ENCODE measurements at regions not wholly inside any gene's neighbourhood (a gene's known extent, or its start where the extent isn't known, plus 50 kb on each side); places are given as distances from the start of the nearest gene placed in this dataset.
"Not testable (repeated sequence)": the region's sequence is repeated elsewhere in the genome, so short reads cannot be mapped to it uniquely, and the experiment has no call there.

DNA sequence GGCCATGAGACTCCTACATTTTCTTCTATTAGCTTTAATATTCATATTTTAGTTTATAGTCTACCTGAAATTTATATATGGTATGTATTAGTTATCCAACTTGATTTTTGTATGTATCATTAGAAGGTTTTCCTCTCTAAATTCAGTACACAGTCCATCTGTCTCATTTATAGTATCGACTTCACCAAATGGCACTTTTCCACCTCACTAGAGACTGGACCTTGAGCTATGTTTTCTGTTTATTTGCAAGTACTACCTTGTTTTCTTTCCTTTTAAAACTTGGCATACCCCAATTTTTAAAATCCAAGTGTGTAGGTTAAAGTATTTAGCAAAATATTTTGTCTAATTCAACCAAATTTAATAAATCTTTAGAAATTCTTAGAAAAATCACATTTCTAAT, 1137.5 kb downstream of the NSUN3 start:
- Mint-ChIP-seq H3K36me3 (ENCODE audit: insufficient read depth) (no peaks in the 10 kb centered on the region), H3K4me1 (ENCODE audit: low read depth) (no peaks in the 10 kb centered on the region), H3K4me3 (no peak overlapping the region)

DNA sequence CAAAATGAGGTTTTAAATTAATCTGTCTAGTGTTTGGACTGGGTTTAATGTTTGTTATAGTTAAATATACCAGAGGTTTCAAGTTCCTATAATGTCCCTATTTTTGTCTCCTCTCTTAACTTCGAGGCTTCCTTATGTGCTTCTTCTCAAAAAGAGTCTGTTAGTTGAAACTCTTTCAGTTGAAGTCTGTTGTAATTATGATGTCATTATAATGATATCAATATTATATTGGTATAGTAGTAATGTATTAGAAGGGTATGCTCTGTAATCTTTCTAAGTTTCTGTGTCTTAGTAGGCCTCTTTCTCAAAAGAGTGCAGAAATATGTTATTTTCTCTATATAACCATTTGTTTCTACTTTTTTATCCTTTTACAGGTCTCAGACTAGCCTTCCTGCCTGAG, 1148.0 kb downstream of the NSUN3 start:
- H3K9me3 Mint-ChIP-seq: peaks cover 12% of the 10 kb centered on the region
- no peaks in the 10 kb centered on the region for H3K27me3 Mint-ChIP-seq (ENCODE audit: low read depth)
- no peaks in the 10 kb centered on the region for H3K36me3 Mint-ChIP-seq (ENCODE audit: insufficient read depth)
- DNase-seq: no peak
- H3K4me1 Mint-ChIP-seq (ENCODE audit: low read depth): no peaks in the 10 kb centered on the region
- no peak overlapping the region for H3K4me3 Mint-ChIP-seq
- no peak for ATAC-seq

More for the DNA sequence above, 1137.5 kb downstream of the NSUN3 start:
- peaks cover 23% of the 10 kb centered on the region for H3K9me3 Mint-ChIP-seq
- H3K27me3 Mint-ChIP-seq (ENCODE audit: low read depth): no peaks in the 10 kb centered on the region
- ATAC-seq (no peak), DNase-seq (no peak)

DNA sequence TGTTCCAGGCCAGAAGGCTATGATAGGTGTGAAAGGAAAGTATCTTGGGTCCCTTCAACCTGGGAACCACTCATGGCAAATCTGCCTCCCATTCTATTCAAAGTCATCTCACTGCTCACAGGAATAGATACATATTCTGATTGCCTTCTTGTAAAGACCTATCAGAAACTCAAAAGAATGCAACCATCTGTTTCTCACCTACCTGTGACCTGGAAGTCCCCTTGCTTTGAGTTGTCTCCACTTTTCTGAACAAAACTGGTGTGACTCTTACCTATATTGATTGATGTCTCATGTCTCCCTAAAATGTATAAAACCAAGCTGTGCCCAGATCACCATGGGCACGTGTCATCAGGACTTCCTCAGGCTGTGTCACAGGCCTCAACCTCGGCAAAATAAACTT, 1149.3 kb downstream of the NSUN3 start:
- Mint-ChIP-seq H3K36me3 (ENCODE audit: insufficient read depth) (no peaks in the 10 kb centered on the region), H3K27me3 (ENCODE audit: low read depth) (no peaks in the 10 kb centered on the region), H3K4me1 (ENCODE audit: low read depth) (no peaks in the 10 kb centered on the region), H3K9me3 (peaks cover 9% of the 10 kb centered on the region), H3K4me3 (no peak overlapping the region)
- ATAC-seq (no peak), DNase-seq (no peak)

DNA sequence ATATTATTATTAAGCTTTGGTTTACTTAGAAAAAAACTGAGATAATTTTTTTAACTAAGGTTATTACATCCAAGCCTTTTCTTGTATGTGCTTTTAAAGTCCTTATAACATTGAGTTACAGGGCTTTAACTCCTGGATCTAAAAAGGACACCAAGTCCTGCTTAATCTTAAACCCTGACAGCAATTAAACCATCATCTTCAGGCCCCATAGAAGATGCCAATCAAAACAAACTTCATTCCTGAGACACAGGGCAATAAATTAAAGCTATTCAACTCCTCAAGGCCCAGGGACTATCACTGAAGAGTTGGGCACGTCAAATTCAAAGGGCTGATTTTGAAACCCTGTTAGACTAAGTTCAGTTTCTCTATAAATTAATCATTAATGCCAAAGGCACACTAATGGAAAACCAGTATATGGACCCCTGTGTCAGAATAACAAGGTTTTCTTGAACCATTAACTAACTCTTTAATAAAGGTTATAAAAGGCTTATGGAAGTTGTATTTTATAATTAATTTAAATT, 1152.6 kb downstream of the NSUN3 start:
- ATAC-seq (no peak), DNase-seq (no peak)
- Mint-ChIP-seq H3K4me3 (no peak overlapping the region), H3K36me3 (ENCODE audit: insufficient read depth) (no peaks in the 10 kb centered on the region), H3K9me3 (peaks cover 14% of the 10 kb centered on the region), H3K4me1 (ENCODE audit: low read depth) (no peaks in the 10 kb centered on the region), H3K27me3 (ENCODE audit: low read depth) (no peaks in the 10 kb centered on the region)

DNA sequence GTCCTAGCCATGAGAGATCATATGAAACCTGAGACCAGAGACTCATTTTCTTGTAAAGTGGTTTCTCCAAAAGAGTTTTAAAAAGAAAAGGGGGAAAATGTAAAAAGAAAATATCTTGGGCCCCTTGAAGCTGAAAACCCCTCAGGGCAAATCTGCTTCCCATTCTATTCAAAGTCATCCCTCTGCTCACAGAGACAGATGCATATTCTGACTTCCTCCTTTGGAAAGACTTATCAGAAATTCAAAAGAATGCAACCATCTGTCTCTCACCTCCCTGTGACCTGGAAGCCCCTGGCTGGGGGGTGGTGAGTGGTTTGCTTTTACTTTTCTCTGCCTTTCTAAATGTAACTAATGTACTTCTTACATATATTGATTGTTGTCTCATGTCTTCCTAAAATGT, 1154.8 kb downstream of the NSUN3 start:
- Mint-ChIP-seq H3K27me3 (ENCODE audit: low read depth) (no peaks in the 10 kb centered on the region), H3K9me3 (peaks cover 7% of the 10 kb centered on the region), H3K4me1 (ENCODE audit: low read depth) (no peaks in the 10 kb centered on the region), H3K36me3 (ENCODE audit: insufficient read depth) (no peaks in the 10 kb centered on the region), H3K4me3 (no peak overlapping the region)
- DNase-seq (no peak), ATAC-seq (no peak)

DNA sequence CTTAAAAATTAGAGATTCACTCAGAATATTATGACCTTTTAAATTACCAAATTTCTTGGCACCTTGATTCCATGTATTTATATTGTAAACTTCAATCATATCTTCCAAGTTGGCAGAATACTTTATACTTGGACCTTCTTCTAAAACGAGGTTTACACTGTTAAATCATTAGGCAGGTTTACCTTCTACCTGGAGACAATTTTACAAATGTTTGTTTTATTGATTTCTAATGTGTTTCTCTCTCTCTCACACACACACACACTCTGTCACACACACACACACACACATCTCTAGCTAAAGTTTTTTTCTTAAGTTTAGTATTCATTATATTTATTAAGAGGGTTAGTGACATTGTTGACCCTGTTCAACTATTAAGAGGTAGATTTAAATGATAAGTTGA, 1155.6 kb downstream of the NSUN3 start:
- H3K4me1 Mint-ChIP-seq (ENCODE audit: low read depth): no peaks in the 10 kb centered on the region
- ATAC-seq: no peak
- H3K36me3 Mint-ChIP-seq (ENCODE audit: insufficient read depth): no peaks in the 10 kb centered on the region
- no peaks in the 10 kb centered on the region for H3K27me3 Mint-ChIP-seq (ENCODE audit: low read depth)
- H3K9me3 Mint-ChIP-seq: peaks cover 7% of the 10 kb centered on the region
- no peak overlapping the region for H3K4me3 Mint-ChIP-seq
- DNase-seq: no peak

DNA sequence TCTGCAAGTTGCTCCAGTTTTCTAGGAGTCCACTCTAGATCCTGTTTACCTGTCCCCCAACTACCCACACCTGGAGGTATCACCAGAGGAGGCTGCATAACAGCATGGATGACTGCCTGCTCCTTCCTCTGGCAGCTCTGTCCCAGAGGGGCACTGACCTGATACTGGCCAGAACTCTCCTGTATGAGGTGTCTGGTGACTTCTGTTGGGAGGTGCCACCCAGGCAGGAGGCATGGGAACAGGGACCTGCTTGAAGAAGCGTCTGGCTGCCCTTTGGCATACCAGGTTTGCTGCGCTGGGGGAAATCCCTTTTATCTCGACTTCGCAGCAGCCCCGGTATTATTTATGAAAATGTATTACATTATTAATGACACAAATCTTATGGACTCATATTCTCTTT, 1163.6 kb downstream of the NSUN3 start:
- H3K4me1 Mint-ChIP-seq (ENCODE audit: low read depth): no peaks in the 10 kb centered on the region
- ATAC-seq (no peak), DNase-seq (no peak)
- H3K27me3 Mint-ChIP-seq (ENCODE audit: low read depth): no peaks in the 10 kb centered on the region
- H3K36me3 Mint-ChIP-seq (ENCODE audit: insufficient read depth): no peaks in the 10 kb centered on the region
- no peak overlapping the region for H3K4me3 Mint-ChIP-seq
- peaks cover 22% of the 10 kb centered on the region for H3K9me3 Mint-ChIP-seq

DNA sequence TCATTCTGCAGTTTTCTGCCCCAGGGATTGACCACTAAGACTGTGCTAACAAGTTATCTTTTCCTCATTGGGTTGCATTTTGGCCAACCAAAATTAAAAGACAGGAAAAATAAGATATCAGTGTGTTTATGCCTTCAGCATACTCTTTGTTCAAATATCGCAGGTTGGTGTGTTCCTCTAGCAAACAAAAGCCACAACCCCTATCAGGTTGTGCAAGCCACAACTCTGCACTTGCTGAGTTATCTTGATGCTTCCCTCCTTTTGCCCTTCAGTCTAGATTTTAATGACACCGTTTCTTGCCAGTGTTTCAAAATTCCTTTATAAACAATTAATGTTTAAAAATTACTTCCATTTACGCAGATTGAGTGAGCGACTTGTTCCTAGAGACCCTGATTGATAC, 1164.2 kb downstream of the NSUN3 start:
- DNase-seq (no peak), ATAC-seq (no peak)
- Mint-ChIP-seq H3K36me3 (ENCODE audit: insufficient read depth) (no peaks in the 10 kb centered on the region), H3K9me3 (peaks cover 22% of the 10 kb centered on the region), H3K4me1 (ENCODE audit: low read depth) (no peaks in the 10 kb centered on the region), H3K27me3 (ENCODE audit: low read depth) (no peaks in the 10 kb centered on the region), H3K4me3 (no peak overlapping the region)

DNA sequence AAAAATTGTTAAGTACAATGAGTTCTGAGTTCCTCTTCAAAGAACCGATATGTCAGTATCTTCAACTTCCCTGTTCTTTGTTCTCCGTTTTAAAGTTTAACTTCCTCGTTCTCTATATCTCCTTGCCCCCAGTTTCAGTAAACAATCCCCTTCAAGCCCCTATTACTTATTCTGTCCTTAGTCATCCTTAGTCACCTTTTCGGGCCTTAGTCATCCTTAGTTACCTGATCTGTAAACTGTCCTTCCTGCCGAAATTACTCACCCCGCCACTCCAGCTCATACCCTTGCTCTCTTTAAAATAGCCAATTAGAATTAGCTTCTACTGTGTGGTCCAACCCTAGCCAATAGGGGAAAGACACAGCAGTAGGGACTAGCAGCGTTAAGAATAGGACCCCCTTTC, 1165.6 kb downstream of the NSUN3 start:
- peaks cover 22% of the 10 kb centered on the region for H3K9me3 Mint-ChIP-seq
- DNase-seq: no peak
- H3K4me3 Mint-ChIP-seq: no peak overlapping the region
- H3K4me1 Mint-ChIP-seq (ENCODE audit: low read depth): no peaks in the 10 kb centered on the region
- H3K27me3 Mint-ChIP-seq (ENCODE audit: low read depth): no peaks in the 10 kb centered on the region
- no peak for ATAC-seq
- no peaks in the 10 kb centered on the region for H3K36me3 Mint-ChIP-seq (ENCODE audit: insufficient read depth)

DNA sequence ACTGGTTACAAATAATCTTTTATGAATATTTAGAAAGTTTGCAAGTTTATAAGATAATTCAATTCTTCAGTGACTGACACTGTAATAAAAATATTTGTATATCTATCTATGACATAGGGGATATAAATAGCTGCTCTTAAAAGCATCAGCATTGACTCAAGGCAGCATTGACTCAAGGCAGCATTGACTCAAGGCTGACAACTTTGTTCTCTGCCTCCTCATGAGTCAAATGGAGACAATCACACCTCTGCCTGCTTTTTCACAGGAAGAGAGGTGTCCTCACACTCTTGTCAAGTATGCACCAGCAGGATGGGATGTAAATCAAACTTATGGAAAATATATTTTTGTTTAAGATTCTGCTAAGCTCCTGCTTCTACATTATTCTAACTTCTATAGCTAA, 1173.1 kb downstream of the NSUN3 start:
- Mint-ChIP-seq H3K9me3 (peaks cover 13% of the 10 kb centered on the region), H3K27me3 (ENCODE audit: low read depth) (no peaks in the 10 kb centered on the region), H3K4me1 (ENCODE audit: low read depth) (no peaks in the 10 kb centered on the region), H3K4me3 (no peak overlapping the region), H3K36me3 (ENCODE audit: insufficient read depth) (no peaks in the 10 kb centered on the region)
- DNase-seq: no peak
- no peak for ATAC-seq

DNA sequence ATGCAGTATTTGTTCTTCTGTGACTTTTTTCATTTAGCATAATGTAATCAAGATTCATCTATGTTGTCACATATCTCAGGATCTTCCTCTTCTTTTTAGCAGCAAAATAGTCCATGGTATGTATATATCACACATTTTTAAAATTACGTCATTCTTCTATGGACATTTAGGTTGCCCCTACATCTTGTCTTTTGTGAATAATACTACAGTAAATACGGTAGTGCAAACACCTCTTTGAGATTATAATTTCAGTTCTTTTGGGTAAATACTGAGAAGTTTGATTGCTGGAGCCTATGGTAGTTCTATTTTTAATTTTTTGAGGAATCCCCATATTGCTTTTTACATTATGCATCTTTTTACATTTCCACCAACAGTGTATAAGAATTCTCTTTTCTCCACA, 1174.9 kb downstream of the NSUN3 start:
- no peak overlapping the region for H3K4me3 Mint-ChIP-seq
- H3K27me3 Mint-ChIP-seq (ENCODE audit: low read depth): no peaks in the 10 kb centered on the region
- H3K9me3 Mint-ChIP-seq: peaks cover 13% of the 10 kb centered on the region
- no peak for DNase-seq
- no peak for ATAC-seq
- H3K4me1 Mint-ChIP-seq (ENCODE audit: low read depth): no peaks in the 10 kb centered on the region
- no peaks in the 10 kb centered on the region for H3K36me3 Mint-ChIP-seq (ENCODE audit: insufficient read depth)

DNA sequence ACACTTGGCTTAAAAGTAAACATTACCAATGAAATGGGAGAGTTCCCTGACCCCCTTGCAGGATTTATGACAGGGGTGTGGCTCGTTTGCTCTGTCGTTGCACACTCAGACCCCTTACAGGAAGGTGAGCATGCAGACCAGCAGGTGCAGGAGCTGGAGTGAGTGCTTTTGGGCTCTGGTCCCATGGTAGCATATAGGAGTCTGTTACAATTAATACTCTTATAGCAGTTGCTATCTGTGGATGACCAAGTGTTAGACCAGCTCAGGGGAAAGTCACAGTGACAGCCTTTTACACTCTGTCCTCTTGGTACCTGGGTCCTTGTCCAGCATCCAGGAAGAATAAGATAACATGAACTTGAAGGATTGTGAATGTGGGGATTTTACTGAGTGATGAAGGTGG, 1177.5 kb downstream of the NSUN3 start:
- no peak for DNase-seq
- Mint-ChIP-seq H3K4me1 (ENCODE audit: low read depth) (no peaks in the 10 kb centered on the region), H3K9me3 (peaks cover 17% of the 10 kb centered on the region), H3K27me3 (ENCODE audit: low read depth) (no peaks in the 10 kb centered on the region), H3K36me3 (ENCODE audit: insufficient read depth) (no peaks in the 10 kb centered on the region), H3K4me3 (no peak overlapping the region)
- ATAC-seq: no peak

DNA sequence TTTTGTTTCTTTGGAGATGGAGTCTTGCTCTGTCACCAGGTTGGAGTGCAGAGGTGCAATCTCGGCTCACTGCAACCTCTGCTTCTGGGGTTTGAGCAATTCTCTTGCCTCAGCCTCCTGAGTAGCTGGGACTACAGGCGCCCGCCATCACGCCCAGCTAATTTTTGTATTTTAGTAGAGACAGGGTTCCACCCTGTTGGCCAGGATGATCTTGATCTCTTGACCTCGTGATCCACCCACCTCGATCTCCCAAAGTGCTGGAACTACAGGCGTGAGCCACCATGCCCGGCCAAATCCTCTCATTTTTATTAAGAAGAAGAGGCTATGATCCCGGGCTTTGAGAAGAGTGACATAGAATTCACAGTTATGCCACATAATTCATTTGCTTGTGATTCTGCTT, 1178.4 kb downstream of the NSUN3 start:
- ATAC-seq; H3K36me3 Mint-ChIP-seq (ENCODE audit: insufficient read depth); H3K27me3 Mint-ChIP-seq (ENCODE audit: low read depth); DNase-seq; H3K4me1 Mint-ChIP-seq (ENCODE audit: low read depth); H3K4me3 Mint-ChIP-seq: not testable (repeated sequence)
- peaks cover 17% of the 10 kb centered on the region for H3K9me3 Mint-ChIP-seq

DNA sequence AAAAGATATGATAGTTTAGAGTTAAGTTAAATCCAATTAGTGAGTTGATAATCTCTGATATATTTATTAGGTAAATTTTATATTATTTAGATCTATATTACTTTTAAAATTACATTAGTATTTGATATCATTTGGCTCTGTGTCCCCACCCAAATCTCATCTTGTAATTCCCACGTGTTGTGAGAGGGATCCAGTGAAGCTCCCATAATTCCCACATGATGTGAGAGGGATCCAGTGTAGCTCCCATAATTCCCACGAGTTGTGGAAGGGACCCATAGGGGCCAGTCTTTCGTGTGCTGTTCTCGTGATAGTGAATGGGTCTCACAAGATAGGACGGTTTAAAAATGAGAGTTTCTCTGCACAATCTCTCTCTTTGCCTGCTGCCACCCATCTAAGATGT, 1183.6 kb downstream of the NSUN3 start:
- H3K4me3 Mint-ChIP-seq: no peak overlapping the region
- H3K9me3 Mint-ChIP-seq: peaks cover 9% of the 10 kb centered on the region
- no peak for DNase-seq
- H3K27me3 Mint-ChIP-seq (ENCODE audit: low read depth): no peaks in the 10 kb centered on the region
- H3K36me3 Mint-ChIP-seq (ENCODE audit: insufficient read depth): no peaks in the 10 kb centered on the region
- no peaks in the 10 kb centered on the region for H3K4me1 Mint-ChIP-seq (ENCODE audit: low read depth)
- ATAC-seq: no peak

DNA sequence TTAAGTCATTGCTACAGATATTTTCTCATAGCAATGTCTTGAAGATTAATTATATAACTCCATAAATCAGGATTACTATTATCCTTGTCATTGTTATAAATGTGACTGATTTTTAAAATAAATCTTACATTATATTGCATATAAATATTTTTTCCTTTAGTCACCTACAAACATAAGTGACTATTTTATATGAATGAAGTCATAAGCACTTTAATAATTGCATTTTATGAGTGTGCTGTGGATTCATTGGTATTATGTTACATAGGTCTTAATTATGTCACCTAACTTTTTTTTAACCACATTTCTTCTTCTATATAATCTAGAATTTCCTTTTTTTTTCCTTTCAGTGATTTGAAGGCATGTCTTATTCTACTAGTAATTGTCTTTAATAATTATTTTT, 1191.2 kb downstream of the NSUN3 start:
- Mint-ChIP-seq H3K27me3 (ENCODE audit: low read depth) (no peaks in the 10 kb centered on the region), H3K36me3 (ENCODE audit: insufficient read depth) (no peaks in the 10 kb centered on the region), H3K9me3 (peaks cover 16% of the 10 kb centered on the region), H3K4me3 (no peak overlapping the region), H3K4me1 (ENCODE audit: low read depth) (no peaks in the 10 kb centered on the region)
- ATAC-seq: no peak
- no peak for DNase-seq

DNA sequence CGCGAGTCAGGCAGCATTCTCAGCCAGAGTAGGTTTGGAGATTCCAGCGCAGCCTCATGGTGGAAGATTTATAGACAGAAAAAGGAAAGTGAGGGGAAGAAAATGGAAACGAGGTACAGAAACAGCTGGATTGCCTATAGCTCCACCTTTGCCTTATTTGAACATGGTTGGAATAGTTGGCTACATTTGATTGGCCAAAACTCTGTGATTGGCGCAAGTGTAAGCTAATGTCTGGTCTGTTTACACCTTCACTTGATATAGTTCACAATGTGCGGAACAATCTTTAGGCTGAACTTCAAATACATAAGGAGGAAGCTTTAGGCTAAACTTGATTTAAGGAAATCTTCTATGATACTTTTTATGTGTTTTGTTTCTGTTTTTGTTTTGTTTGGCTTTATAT, 1191.9 kb downstream of the NSUN3 start:
- no peak for DNase-seq
- Mint-ChIP-seq H3K36me3 (ENCODE audit: insufficient read depth) (no peaks in the 10 kb centered on the region), H3K4me1 (ENCODE audit: low read depth) (no peaks in the 10 kb centered on the region), H3K4me3 (no peak overlapping the region), H3K9me3 (peaks cover 16% of the 10 kb centered on the region), H3K27me3 (ENCODE audit: low read depth) (no peaks in the 10 kb centered on the region)
- ATAC-seq: no peak
